Chondrocyte (in vitro differentiated cells): ENCODE measurements at regions not wholly inside any gene's neighbourhood (a gene's known extent, or its start where the extent isn't known, plus 50 kb on each side); places are given as distances from the start of the nearest gene placed in this dataset.
A peak's percentile ranks its signal among the peaks of the same experiment; 100 is the strongest.

Experiments used
- DNase-seq: peaks from one replicate; pipeline ENCODE4 v3.0.0; 2021; ENCODE audit warnings: mixed read lengths, low spot score
- H3K27ac Mint-ChIP-seq: one replicate; pipeline ENCODE4 v1.8.0; 2021; ENCODE audit warnings: mild to moderate bottlenecking, moderate library complexity, mixed read lengths; ENCODE audit not compliant: unreplicated experiment
- H3K27me3 Mint-ChIP-seq: 2 replicates; pipeline ENCODE4 v1.8.0; 2021; ENCODE audit warnings: low read depth, mixed read lengths
- H3K36me3 Mint-ChIP-seq: 2 replicates; pipeline ENCODE4 v1.8.0; 2021; ENCODE audit warnings: low read depth, mixed read lengths
- H3K4me1 Mint-ChIP-seq: 2 replicates; pipeline ENCODE4 v1.8.0; 2021; ENCODE audit warnings: low read depth, mild to moderate bottlenecking, mixed read lengths
- H3K4me3 Mint-ChIP-seq: one replicate; pipeline ENCODE4 v1.8.0; 2021; ENCODE audit warnings: mild to moderate bottlenecking, moderate library complexity, mixed read lengths; ENCODE audit not compliant: unreplicated experiment
- H3K9me3 Mint-ChIP-seq: 2 replicates; pipeline ENCODE4 v1.8.0; 2021; ENCODE audit warnings: low read depth, mixed read lengths
- CTCF ChIP-seq: fragments of 200-600 bp; sonication (generic); IDR thresholded peaks from 2 replicates; pipeline ENCODE4 v1.5.0; 2021; ENCODE audit warnings: antibody characterized with exemption, mild to moderate bottlenecking, moderate library complexity

DNA sequence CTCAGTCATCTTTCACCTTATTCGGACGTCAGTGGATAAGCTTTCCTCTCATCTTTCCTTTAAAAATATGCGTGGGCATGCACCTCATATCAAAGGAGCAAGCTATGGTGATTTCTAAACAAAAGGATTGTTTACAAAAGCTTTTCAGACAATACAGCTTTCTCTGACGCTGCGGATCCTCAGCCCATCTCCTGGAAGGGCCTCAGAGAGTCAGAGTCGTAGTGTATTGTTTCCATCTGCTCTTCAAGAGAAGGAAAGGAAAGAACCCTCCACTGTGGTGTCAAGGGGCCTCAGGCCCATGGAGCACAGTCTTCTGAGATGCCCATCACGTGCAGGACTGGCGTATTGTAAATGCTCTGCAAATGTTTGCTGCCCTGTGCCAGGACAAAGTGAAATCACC, 163.4 kb upstream of the MAP1B start:
- H3K36me3 Mint-ChIP-seq, result peaks cover 6% of the 10 kb centered on the region

GRCh38 chr5:71945436-71945835, 161.8 kb upstream of the MAP1B start:
- no peak overlapping the region for H3K4me3 Mint-ChIP-seq
- no peaks in the 10 kb centered on the region for H3K4me1 Mint-ChIP-seq

More for the DNA sequence above, 163.4 kb upstream of the MAP1B start:
- Mint-ChIP-seq H3K27me3 (peaks cover 4% of the 10 kb centered on the region), H3K4me3 (no peak overlapping the region), H3K9me3 (peaks cover 16% of the 10 kb centered on the region), H3K27ac (no peak overlapping the region), H3K4me1 (peaks cover 4% of the 10 kb centered on the region)
- DNase-seq, result no peak
- no peak for TF ChIP-seq CTCF

DNA sequence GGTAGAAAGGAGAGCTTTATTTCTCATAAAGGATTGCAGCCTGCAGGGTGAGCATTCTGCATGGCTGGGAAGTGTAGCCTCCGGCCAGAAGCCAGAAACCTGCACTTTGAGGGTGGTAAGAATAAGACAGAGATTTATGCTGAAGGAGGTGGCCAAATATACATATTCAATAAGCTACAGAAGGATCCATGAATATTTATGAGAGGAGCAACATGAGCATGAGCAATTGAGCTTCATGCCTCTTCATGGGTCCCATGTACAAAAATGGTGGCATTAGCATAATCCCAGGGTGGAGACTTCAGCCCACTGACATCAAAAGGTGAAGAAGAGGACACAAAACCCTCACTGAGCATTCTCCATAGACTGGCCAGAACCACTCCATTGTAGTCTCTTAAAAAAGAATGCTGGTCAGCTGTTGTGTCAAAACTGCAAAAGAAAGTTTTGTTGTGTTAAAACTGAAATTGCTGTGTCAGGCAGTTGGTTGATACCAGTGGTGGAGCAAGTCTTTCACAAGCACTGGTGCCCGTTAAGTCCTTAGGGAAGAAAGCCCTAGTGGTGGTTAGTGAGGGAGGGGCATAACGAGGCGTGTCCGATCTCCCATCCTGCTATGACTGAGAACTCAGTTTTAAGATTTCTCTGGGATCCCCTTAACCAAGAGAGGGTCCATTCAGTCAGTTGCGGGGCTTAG, 160.8 kb upstream of the MAP1B start:
- Mint-ChIP-seq H3K9me3 (peaks cover 25% of the 10 kb centered on the region), H3K27me3 (peaks cover 4% of the 10 kb centered on the region), H3K4me3 (no peak overlapping the region), H3K4me1 (no peaks in the 10 kb centered on the region), H3K27ac (no peak overlapping the region), H3K36me3 (peaks cover 10% of the 10 kb centered on the region)
- TF ChIP-seq CTCF, result no peak
- no peak for DNase-seq

More at GRCh38 chr5:71945436-71945835, 161.8 kb upstream of the MAP1B start:
- no peak for DNase-seq
- peaks cover 4% of the 10 kb centered on the region for H3K27me3 Mint-ChIP-seq
- peaks cover 24% of the 10 kb centered on the region for H3K9me3 Mint-ChIP-seq
- H3K27ac Mint-ChIP-seq, result no peak overlapping the region
- H3K36me3 Mint-ChIP-seq, result peaks cover 8% of the 10 kb centered on the region
- TF ChIP-seq CTCF, result no peak

DNA sequence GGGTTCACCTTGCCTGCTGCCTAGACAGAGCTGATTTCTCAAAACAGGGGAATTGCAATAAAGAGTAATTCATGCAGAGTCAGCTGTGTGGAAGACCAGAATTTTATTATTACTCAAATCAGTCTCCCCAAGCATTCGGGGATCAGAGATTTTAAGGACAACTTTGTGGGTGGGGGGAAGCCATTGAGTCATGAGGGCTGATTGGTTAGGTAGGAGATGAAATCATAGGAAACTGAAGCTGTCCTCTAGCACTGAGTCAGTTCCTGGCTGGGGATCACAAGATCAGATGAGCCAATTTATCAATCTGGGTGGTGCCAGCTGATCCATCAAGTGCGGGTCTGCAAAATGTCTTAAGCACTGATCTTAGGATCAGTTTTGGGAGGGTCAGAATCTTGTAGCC, 159.1 kb upstream of the MAP1B start:
- H3K4me1 Mint-ChIP-seq, result no peaks in the 10 kb centered on the region
- H3K36me3 Mint-ChIP-seq, result peaks cover 7% of the 10 kb centered on the region
- no peak for DNase-seq
- peaks cover 5% of the 10 kb centered on the region for H3K27me3 Mint-ChIP-seq
- TF ChIP-seq CTCF, result no peak
- H3K4me3 Mint-ChIP-seq, result no peak overlapping the region
- H3K27ac Mint-ChIP-seq, result no peak overlapping the region
- H3K9me3 Mint-ChIP-seq, result peaks cover 23% of the 10 kb centered on the region

- peak; percentile 46 for TF ChIP-seq CTCF
- H3K27me3 Mint-ChIP-seq, result peaks cover 4% of the 10 kb centered on the region
- peaks cover 23% of the 10 kb centered on the region for H3K9me3 Mint-ChIP-seq
- no peak overlapping the region for H3K27ac Mint-ChIP-seq
- H3K4me1 Mint-ChIP-seq, result no peaks in the 10 kb centered on the region
- DNase-seq, result no peak
- H3K4me3 Mint-ChIP-seq, result no peak overlapping the region
- H3K36me3 Mint-ChIP-seq, result peaks cover 7% of the 10 kb centered on the region
Observed at GRCh38 chr5:71949772-71950171, 157.5 kb upstream of the MAP1B start.
